PC-9 (cell line): ENCODE measurements at regions not wholly inside any gene's neighbourhood (a gene's known extent, or its start where the extent isn't known, plus 50 kb on each side); places are given as distances from the start of the nearest gene placed in this dataset.

Experiments used
- EZH2 ChIP-seq: fragments of 200-600 bp; sonication (generic); IDR thresholded peaks from 2 replicates; pipeline ENCODE4 v1.8.0; 2017; ENCODE audit warnings: antibody characterized with exemption, low read depth
- TF ChIP-seq, protein P1 (sequence below): fragments of 200-600 bp; sonication (generic); conservative IDR thresholded peaks from 2 replicates; pipeline ENCODE4 v1.6.1; 2017; ENCODE audit warnings: mixed run types, antibody characterized with exemption, mild to moderate bottlenecking, moderate library complexity

DNA sequence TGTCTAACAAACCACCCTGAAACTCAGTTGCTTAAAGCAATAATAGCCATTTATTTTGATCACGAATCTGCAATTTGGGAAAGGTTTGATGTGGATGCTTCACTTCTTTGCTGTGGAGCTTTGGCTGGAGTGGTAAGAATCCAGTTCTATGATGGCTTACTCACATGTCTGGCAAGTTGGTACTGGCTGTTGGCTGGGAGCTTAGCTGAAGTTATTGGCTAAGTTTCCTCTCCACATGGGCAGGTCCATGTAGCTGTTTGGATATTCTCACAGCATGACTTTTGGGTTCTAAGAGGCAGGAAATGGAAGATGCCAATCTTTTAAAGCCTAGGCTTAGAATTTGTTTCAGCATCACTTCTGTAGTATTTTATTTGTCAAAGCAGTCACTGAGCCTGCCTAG, 277.6 kb upstream of the NRP1 start:
- TF ChIP-seq, protein P1, sequence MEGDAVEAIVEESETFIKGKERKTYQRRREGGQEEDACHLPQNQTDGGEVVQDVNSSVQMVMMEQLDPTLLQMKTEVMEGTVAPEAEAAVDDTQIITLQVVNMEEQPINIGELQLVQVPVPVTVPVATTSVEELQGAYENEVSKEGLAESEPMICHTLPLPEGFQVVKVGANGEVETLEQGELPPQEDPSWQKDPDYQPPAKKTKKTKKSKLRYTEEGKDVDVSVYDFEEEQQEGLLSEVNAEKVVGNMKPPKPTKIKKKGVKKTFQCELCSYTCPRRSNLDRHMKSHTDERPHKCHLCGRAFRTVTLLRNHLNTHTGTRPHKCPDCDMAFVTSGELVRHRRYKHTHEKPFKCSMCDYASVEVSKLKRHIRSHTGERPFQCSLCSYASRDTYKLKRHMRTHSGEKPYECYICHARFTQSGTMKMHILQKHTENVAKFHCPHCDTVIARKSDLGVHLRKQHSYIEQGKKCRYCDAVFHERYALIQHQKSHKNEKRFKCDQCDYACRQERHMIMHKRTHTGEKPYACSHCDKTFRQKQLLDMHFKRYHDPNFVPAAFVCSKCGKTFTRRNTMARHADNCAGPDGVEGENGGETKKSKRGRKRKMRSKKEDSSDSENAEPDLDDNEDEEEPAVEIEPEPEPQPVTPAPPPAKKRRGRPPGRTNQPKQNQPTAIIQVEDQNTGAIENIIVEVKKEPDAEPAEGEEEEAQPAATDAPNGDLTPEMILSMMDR = no peak
- no peak for TF ChIP-seq EZH2
